Lower leg skin (tissue), 3 donors: ENCODE measurements at regions not wholly inside any gene's neighbourhood (a gene's known extent, or its start where the extent isn't known, plus 50 kb on each side); places are given as distances from the start of the nearest gene placed in this dataset.

Source experiments
- POLR2A ChIP-seq, 2 donors: fragments of 450-650 bp; IDR thresholded peaks; one replicate each; pipeline ENCODE4 v1.6.1; 2016 to 2017; ENCODE audit warnings: antibody characterized with exemption in 2 of 2, mild to moderate bottlenecking in 1 of 2, moderate library complexity in 1 of 2
- TF ChIP-seq, protein P1 (sequence below), 3 donors: fragments of 450-650 bp; IDR thresholded peaks; one replicate each; pipeline ENCODE4 v1.5.1; 2016; ENCODE audit warnings: antibody characterized with exemption in 3 of 3, mild to moderate bottlenecking in 3 of 3, moderate library complexity in 2 of 3

DNA sequence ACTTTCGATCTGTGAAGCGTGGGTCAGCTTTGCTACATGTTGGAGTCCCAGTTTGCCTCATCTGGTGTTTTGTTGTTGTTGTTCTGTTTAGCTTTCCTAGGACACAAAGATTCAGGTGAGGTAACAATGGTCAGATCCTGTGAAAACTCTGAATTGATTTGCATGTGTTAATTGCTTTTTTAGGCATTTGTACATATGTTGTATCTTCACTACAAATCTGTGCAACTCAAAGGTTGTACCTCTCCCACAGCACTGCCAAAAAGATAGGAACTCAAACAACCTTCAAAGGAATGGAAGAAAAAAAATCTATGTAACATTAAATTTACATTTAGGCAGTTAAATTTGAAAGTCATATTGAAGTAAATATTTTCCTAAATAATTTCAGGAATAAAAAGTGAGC lies 518.5 kb upstream of the TENM4 start:
- TF ChIP-seq, protein P1, sequence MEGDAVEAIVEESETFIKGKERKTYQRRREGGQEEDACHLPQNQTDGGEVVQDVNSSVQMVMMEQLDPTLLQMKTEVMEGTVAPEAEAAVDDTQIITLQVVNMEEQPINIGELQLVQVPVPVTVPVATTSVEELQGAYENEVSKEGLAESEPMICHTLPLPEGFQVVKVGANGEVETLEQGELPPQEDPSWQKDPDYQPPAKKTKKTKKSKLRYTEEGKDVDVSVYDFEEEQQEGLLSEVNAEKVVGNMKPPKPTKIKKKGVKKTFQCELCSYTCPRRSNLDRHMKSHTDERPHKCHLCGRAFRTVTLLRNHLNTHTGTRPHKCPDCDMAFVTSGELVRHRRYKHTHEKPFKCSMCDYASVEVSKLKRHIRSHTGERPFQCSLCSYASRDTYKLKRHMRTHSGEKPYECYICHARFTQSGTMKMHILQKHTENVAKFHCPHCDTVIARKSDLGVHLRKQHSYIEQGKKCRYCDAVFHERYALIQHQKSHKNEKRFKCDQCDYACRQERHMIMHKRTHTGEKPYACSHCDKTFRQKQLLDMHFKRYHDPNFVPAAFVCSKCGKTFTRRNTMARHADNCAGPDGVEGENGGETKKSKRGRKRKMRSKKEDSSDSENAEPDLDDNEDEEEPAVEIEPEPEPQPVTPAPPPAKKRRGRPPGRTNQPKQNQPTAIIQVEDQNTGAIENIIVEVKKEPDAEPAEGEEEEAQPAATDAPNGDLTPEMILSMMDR (IDR thresholded peaks at IDR 0.05): no peak
- TF ChIP-seq POLR2A (IDR thresholded peaks at IDR 0.05): no peak
